WTC11 (cell line): ENCODE measurements at regions not wholly inside any gene's neighbourhood (a gene's known extent, or its start where the extent isn't known, plus 50 kb on each side); places are given as distances from the start of the nearest gene placed in this dataset.

Source experiments
- ATAC-seq: fragments of 200-7000 bp; cut with Tn5 transposase; 2 replicates; pipeline ENCODE4 v1.10.0; 2021; ENCODE audit warnings: mild to moderate bottlenecking, moderate library complexity
- CTCF ChIA-PET: fragments of 300-600 bp; sonication (Branson Sonifier 250); formaldehyde crosslinking; loops from one replicate; lab custom pipeline; 2021; ENCODE audit warnings: antibody characterized with exemption; lab: Charles Lee
- POLR2A ChIA-PET: fragments of 350-600 bp; sonication (Branson Sonifier 250); formaldehyde crosslinking; loops from one replicate; lab custom pipeline; 2021; ENCODE audit warnings: antibody characterized with exemption; lab: Charles Lee
- DNase-seq: peaks from one replicate; pipeline ENCODE4 v3.0.0; 2021; ENCODE audit warnings: low spot score
- H3K27ac Mint-ChIP-seq: 2 replicates; pipeline ENCODE4 v1.8.0; 2021; ENCODE audit warnings: mixed read lengths
- H3K27me3 Mint-ChIP-seq: 2 replicates; pipeline ENCODE4 v1.8.0; 2021; ENCODE audit warnings: low read depth, mild to moderate bottlenecking, moderate library complexity, mixed read lengths
- H3K36me3 Mint-ChIP-seq: 2 replicates; pipeline ENCODE4 v1.8.0; 2021; ENCODE audit warnings: mixed read lengths
- H3K4me1 Mint-ChIP-seq: 2 replicates; pipeline ENCODE4 v1.8.0; 2022; ENCODE audit warnings: mixed read lengths
- H3K4me3 Mint-ChIP-seq: 2 replicates; pipeline ENCODE4 v1.8.0; 2021; ENCODE audit warnings: mild to moderate bottlenecking, moderate library complexity, mixed read lengths
- H3K9me3 Mint-ChIP-seq: 2 replicates; pipeline ENCODE4 v1.8.0; 2021; ENCODE audit warnings: mixed read lengths
- E2F5 ChIP-seq: sonication (generic); formaldehyde crosslinking; IDR thresholded peaks from 2 replicates; pipeline ENCODE4 v1.8.1; 2022; ENCODE audit warnings: mild to moderate bottlenecking, moderate library complexity, missing genetic modification reagents
- ELF4 ChIP-seq: sonication (generic); formaldehyde crosslinking; IDR thresholded peaks from 2 replicates; pipeline ENCODE4 v1.8.1; 2022; ENCODE audit warnings: low read depth, mild to moderate bottlenecking, moderate library complexity, missing genetic modification reagents
- ERG ChIP-seq: fragments of 250-450 bp; sonication (Bioruptor Pico); IDR thresholded peaks from 2 replicates; pipeline ENCODE4 v1.8.0; 2021; ENCODE audit warnings: mild to moderate bottlenecking
- ETV6 ChIP-seq: sonication (generic); formaldehyde crosslinking; IDR thresholded peaks from 2 replicates; pipeline ENCODE4 v1.8.1; 2022; ENCODE audit warnings: mild to moderate bottlenecking, missing genetic modification reagents
- FOXP4 ChIP-seq: sonication (generic); formaldehyde crosslinking; IDR thresholded peaks from 2 replicates; pipeline ENCODE4 v1.8.0; 2022; ENCODE audit warnings: mild to moderate bottlenecking, missing genetic modification reagents
- MXD4 ChIP-seq: fragments of 250-450 bp; sonication (Bioruptor Pico); IDR thresholded peaks from 2 replicates; pipeline ENCODE4 v1.8.0; 2021; ENCODE audit warnings: mild to moderate bottlenecking, moderate library complexity, borderline replicate concordance
- MYBL2 ChIP-seq: sonication (generic); formaldehyde crosslinking; IDR thresholded peaks from 2 replicates; pipeline ENCODE4 v1.8.1; 2023; ENCODE audit warnings: mild to moderate bottlenecking, moderate library complexity, missing genetic modification reagents
- NFYB ChIP-seq: sonication (generic); formaldehyde crosslinking; conservative IDR thresholded peaks from 2 replicates; pipeline ENCODE4 v1.8.0; 2022; ENCODE audit warnings: low read depth, missing genetic modification reagents
- NR2C2 ChIP-seq: sonication (generic); formaldehyde crosslinking; IDR thresholded peaks from 2 replicates; pipeline ENCODE4 v1.8.0; 2022; ENCODE audit warnings: mild to moderate bottlenecking, missing genetic modification reagents
- OVOL2 ChIP-seq: fragments of 250-450 bp; sonication (Bioruptor Pico); IDR thresholded peaks from 2 replicates; pipeline ENCODE4 v1.9.0; 2021; ENCODE audit warnings: mild to moderate bottlenecking, borderline replicate concordance
- PRDM15 ChIP-seq: sonication (generic); formaldehyde crosslinking; IDR thresholded peaks from 2 replicates; pipeline ENCODE4 v1.8.0; 2022; ENCODE audit warnings: missing genetic modification reagents
- SOX15 ChIP-seq: fragments of 250-450 bp; sonication (Bioruptor Pico); IDR thresholded peaks from 2 replicates; pipeline ENCODE4 v1.9.0; 2021; ENCODE audit warnings: mild to moderate bottlenecking
- TCF7 ChIP-seq: sonication (generic); formaldehyde crosslinking; IDR thresholded peaks from 2 replicates; pipeline ENCODE4 v1.8.0; 2022; ENCODE audit warnings: mild to moderate bottlenecking, low read depth, missing genetic modification reagents, moderate library complexity
- TEAD1 ChIP-seq: sonication (generic); formaldehyde crosslinking; IDR thresholded peaks from 2 replicates; pipeline ENCODE4 v1.8.0; 2022; ENCODE audit warnings: mild to moderate bottlenecking, missing genetic modification reagents
- ZNF232 ChIP-seq: sonication (generic); formaldehyde crosslinking; IDR thresholded peaks from 2 replicates; pipeline ENCODE4 v1.8.0; 2022; ENCODE audit warnings: mild to moderate bottlenecking, missing genetic modification reagents
- ZNF396 ChIP-seq: fragments of 250-450 bp; sonication (Bioruptor Pico); IDR thresholded peaks from 2 replicates; pipeline ENCODE4 v1.8.0; 2021; ENCODE audit warnings: mild to moderate bottlenecking, moderate library complexity, borderline replicate concordance
- ZNF532 ChIP-seq: fragments of 250-450 bp; sonication (Bioruptor Pico); IDR thresholded peaks from 2 replicates; pipeline ENCODE4 v1.9.0; 2021; ENCODE audit warnings: mild to moderate bottlenecking, borderline replicate concordance
- ZNF671 ChIP-seq: fragments of 250-450 bp; sonication (Bioruptor Pico); IDR thresholded peaks from 2 replicates; pipeline ENCODE4 v1.8.0; 2021; ENCODE audit warnings: mild to moderate bottlenecking
- TF ChIP-seq, protein P1 (sequence below): sonication (generic); formaldehyde crosslinking; IDR thresholded peaks from 2 replicates; pipeline ENCODE4 v1.8.1; 2022; ENCODE audit warnings: mild to moderate bottlenecking, missing genetic modification reagents, moderate library complexity, borderline replicate concordance
- TF ChIP-seq, protein P2 (sequence below): sonication (generic); formaldehyde crosslinking; IDR thresholded peaks from 2 replicates; pipeline ENCODE4 v1.8.1; 2023; ENCODE audit warnings: mild to moderate bottlenecking, missing genetic modification reagents, moderate library complexity

DNA sequence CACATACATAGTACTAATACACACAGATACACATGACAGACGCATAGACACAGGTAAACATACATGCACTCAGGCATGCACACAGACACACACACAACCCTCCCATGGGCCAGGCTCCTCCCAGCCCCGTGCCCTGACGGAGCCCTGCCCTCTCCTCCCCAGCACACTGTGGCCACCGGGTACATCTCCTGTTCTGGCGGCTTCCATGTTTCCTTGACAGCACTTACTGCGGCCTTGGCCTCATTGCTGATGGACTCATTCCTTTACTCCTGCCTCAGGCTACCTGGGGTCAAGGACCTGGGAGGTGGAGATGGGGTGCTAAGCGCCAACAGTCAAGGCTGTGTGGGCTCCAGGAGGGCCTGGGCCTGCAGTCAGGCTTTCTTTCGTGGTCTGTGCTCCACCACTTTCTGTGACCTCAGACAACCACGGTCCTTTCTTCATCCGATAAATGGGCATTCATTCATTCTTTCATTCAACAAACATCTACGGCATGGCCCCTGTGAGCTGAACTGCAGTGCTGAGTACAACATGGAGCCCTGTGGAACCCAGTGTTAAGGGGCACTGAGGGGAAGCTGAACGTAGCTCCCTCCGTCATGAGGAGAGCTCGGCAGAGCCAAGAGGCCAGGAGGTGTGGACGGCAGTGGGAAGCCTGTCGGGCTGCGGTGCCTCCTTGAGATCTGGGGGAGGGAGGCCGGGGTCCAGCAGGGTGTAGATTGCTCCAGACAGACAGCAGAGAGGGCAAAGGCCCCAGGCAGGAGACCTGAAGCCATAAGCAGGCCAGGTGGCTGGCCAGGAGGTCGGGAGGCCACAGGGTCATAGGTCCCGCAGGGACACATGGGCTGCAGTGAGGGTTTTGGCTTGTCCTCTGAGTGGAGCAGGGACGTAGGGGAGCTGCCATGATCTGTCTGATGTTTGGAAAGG lies 190.4 kb upstream of the HDAC4 start (continued):
- TF ChIP-seq ERG (CRISPR knock-in tag), result no peak
- no peak for TF ChIP-seq ZNF396 (CRISPR knock-in tag)
- TF ChIP-seq MYBL2 (CRISPR knock-in tag), result no peak
- TF ChIP-seq FOXP4 (CRISPR knock-in tag), result no peak
- no peak for TF ChIP-seq SOX15 (CRISPR knock-in tag)
- TF ChIP-seq, protein P1, sequence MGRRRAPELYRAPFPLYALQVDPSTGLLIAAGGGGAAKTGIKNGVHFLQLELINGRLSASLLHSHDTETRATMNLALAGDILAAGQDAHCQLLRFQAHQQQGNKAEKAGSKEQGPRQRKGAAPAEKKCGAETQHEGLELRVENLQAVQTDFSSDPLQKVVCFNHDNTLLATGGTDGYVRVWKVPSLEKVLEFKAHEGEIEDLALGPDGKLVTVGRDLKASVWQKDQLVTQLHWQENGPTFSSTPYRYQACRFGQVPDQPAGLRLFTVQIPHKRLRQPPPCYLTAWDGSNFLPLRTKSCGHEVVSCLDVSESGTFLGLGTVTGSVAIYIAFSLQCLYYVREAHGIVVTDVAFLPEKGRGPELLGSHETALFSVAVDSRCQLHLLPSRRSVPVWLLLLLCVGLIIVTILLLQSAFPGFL (CRISPR knock-in tag), result no peak

DNA sequence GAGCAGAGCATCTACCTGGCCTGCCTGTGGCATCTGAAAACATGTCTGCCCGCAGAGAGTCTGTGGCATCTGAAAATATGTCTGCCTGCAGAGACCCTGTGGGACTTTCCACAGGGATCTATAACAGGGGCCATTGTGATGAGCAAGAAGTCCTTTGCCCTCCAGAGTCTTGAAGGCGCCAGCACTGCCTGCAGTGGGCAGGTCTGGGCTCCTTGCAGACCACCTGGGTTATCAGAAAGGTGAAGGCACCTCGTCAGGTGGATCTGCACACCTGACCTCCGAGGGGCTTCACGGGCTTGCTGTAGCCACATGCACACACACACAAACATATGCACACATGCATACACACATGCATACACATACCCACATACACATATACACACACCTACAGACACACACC lies 189.5 kb upstream of the HDAC4 start:
- no peak overlapping the region for H3K27ac Mint-ChIP-seq
- peaks cover 12% of the 10 kb centered on the region for H3K36me3 Mint-ChIP-seq
- DNase-seq (no peak), ATAC-seq (no peak)
- ChIA-PET POLR2A (no interaction called here), CTCF (no interaction called here)
- H3K4me3 Mint-ChIP-seq, result no peak overlapping the region
- peaks cover 21% of the 10 kb centered on the region for H3K9me3 Mint-ChIP-seq
- H3K4me1 Mint-ChIP-seq, result 0 out of 2 replicates have a peak, but pooled peaks cover 1% of the 10 kb centered on the region
- H3K27me3 Mint-ChIP-seq, result no peaks in the 10 kb centered on the region; the same call in 1 of the 2 replicates
- TF ChIP-seq ZNF532 (CRISPR knock-in tag) (no peak), OVOL2 (no peak), E2F5 (CRISPR knock-in tag) (no peak), TEAD1 (no peak), ZNF232 (CRISPR knock-in tag) (no peak), ELF4 (CRISPR knock-in tag) (no peak), TCF7 (CRISPR knock-in tag) (no peak), ZNF671 (CRISPR knock-in tag) (no peak), PRDM15 (CRISPR knock-in tag) (no peak), NFYB (no peak), ETV6 (CRISPR knock-in tag) (no peak), MXD4 (CRISPR knock-in tag) (no peak), NR2C2 (CRISPR knock-in tag) (no peak)
- TF ChIP-seq, protein P2, sequence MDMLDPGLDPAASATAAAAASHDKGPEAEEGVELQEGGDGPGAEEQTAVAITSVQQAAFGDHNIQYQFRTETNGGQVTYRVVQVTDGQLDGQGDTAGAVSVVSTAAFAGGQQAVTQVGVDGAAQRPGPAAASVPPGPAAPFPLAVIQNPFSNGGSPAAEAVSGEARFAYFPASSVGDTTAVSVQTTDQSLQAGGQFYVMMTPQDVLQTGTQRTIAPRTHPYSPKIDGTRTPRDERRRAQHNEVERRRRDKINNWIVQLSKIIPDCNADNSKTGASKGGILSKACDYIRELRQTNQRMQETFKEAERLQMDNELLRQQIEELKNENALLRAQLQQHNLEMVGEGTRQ (CRISPR knock-in tag), result no peak
